ENCODE measurements at regions not wholly inside any gene's neighbourhood (a gene's known extent, or its start where the extent isn't known, plus 50 kb on each side); places are given as distances from the start of the nearest gene placed in this dataset.

DNA sequence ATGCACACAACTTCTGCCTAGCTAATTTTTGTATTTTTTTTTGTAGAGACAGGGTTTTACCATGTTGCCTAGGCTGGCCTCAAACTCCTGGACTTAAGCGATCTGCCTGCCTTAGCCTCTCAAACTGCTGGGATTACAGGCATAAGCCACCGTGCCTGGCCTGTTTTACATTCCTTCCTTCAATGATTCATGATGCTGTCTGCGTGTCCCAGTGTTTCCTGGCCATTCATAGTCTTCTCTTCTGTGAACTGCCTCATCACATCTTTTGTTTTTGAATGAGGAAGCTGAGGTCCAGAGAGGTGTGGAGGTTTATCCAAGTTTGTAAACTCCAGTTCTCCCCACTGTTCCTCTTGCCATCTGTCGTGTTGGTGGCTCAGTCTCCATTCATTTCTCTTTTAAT, 64.5 kb upstream of the MED9 start:
- peak; percentile 71 for DNase-seq (ENCODE audit: low read depth)
- no peak overlapping the region for H3K4me3 ChIP-seq (replicated peaks; ENCODE audit: low read depth, low read length)
- TF ChIP-seq, protein P1, sequence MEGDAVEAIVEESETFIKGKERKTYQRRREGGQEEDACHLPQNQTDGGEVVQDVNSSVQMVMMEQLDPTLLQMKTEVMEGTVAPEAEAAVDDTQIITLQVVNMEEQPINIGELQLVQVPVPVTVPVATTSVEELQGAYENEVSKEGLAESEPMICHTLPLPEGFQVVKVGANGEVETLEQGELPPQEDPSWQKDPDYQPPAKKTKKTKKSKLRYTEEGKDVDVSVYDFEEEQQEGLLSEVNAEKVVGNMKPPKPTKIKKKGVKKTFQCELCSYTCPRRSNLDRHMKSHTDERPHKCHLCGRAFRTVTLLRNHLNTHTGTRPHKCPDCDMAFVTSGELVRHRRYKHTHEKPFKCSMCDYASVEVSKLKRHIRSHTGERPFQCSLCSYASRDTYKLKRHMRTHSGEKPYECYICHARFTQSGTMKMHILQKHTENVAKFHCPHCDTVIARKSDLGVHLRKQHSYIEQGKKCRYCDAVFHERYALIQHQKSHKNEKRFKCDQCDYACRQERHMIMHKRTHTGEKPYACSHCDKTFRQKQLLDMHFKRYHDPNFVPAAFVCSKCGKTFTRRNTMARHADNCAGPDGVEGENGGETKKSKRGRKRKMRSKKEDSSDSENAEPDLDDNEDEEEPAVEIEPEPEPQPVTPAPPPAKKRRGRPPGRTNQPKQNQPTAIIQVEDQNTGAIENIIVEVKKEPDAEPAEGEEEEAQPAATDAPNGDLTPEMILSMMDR (IDR thresholded peaks at IDR 0.05; ENCODE audit: low read length, missing control alignments): no peak

DNA sequence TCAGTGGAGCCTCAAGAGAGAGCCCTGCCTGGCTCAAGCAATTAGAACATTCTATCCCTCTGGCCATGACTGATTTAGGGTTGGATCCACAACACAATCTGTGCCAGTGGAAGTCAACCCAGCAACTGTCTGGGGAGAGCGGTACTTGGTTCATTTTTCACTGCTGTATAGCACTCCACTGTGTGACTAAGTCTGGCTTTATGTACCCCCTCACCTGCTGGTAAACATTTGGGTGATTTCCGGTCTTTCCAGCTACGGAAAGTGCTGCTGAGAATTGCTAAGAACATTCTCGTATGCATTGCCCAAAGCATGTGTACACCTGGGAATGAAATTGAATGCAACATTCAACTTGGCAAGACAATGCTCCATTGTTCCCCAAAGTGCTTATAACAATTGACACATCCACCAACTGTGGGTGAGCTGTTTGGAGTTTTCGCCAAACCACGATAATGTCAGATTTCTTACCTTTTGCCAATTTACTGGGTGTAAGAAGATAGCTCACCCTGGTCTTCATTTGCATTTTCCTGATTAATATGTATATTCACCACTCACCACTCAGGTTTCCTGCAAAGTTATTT, 63.5 kb upstream of the MED9 start:
- DNase-seq (ENCODE audit: low read depth): peak; percentile 39
- TF ChIP-seq, protein P1 (IDR thresholded peaks at IDR 0.05; ENCODE audit: low read length, missing control alignments): no peak
- H3K4me3 ChIP-seq (replicated peaks; ENCODE audit: low read depth, low read length): no peak overlapping the region

DNA sequence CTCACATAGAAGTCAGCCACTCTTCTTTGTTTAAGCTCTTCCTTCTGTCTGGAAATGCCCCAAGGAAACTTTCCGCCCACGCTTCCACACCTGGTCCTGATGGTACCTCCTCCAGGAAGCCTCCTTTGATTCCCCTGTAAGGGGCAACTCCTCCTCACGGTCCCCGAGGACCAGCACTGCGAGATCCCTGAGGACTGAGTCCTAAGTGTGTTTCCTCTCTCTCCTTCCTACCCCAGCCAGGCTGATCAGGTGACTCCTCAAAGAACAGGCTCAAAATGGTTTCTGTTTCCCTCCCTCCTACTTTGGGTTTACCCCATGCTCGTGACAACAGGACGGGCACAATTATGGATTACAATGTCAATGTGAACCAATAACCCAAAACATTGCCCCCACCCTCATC, 63.0 kb upstream of the MED9 start:
- TF ChIP-seq, protein P1 (IDR thresholded peaks at IDR 0.05; ENCODE audit: low read length, missing control alignments): no peak
- no peak for DNase-seq (ENCODE audit: low read depth)
- no peak overlapping the region for H3K4me3 ChIP-seq (replicated peaks; ENCODE audit: low read depth, low read length)

DNA sequence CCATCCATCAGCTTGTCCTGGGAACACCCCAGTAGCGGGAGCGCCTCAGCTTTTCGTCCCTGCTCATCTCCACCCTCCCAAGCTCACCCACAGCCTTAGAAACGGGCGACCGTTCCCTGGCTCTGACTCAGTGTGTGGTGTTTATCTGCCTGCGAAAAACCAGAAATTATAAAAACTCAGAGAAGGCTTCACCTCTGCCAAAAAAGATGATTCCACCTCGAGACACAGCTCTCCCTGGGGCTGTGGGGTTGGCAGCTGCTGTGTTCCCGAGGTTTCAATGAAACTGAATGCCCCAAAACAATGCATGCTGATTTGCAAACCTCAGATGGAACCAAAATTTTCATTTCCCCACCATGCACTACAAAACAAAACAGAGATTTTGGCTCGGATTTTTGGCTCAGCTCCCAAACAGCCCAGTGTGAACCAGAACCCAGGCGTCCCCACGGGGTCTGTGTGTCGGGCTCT, 62.4 kb upstream of the MED9 start:
- peak; percentile 65 for DNase-seq (ENCODE audit: low read depth)
- no peak overlapping the region for H3K4me3 ChIP-seq (replicated peaks; ENCODE audit: low read depth, low read length)
- TF ChIP-seq, protein P1 (IDR thresholded peaks at IDR 0.05; ENCODE audit: low read length, missing control alignments): no peak

DNA sequence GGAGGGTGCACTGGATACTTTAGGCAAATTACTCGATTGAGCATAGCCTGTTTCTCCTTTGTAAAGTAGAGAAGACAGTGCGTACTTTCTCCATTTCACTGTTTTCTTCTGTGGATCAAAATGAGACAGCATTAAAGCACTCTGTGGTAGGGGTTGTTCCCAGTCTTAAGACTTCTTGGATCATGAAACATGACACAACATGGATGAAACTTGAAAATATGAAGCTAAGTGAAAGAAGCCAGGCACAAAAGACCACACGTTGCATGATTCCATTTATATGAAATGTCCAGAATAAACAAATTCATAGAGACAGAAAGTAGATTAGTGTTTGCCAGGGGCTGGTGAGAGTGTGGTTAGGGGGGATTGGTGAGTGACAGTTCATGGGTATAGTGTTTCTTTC, 61.8 kb upstream of the MED9 start:
- no peak overlapping the region for H3K4me3 ChIP-seq (replicated peaks; ENCODE audit: low read depth, low read length)
- DNase-seq (ENCODE audit: low read depth): no peak
- TF ChIP-seq, protein P1 (IDR thresholded peaks at IDR 0.05; ENCODE audit: low read length, missing control alignments): no peak

DNA sequence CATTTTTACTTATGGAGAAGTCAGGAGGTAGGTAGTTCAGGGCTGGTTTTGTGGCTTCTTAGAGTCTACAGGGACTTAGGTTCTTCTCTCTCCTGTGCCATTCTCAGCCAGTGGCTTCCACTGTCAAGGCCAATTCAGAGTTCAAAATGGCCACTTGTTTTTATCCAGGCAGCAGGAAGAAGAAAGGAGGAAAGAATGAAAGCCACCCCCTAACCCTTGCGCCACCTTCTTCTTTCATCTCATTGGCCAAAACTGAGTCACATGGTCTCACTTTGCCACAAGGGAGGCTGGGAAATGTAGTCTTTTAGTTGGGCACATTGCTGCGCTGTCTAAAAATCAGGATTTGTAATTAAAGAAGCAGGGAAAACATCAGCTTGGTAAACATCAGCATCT, 60.8 kb upstream of the MED9 start:
- no peak overlapping the region for H3K4me3 ChIP-seq (replicated peaks; ENCODE audit: low read depth, low read length)
- TF ChIP-seq, protein P1 (IDR thresholded peaks at IDR 0.05; ENCODE audit: low read length, missing control alignments): no peak
- DNase-seq (ENCODE audit: low read depth): peak; percentile 91

All from fibroblast of pulmonary artery (primary cell).